C4-2B (cell line): ENCODE measurements at regions not wholly inside any gene's neighbourhood (a gene's known extent, or its start where the extent isn't known, plus 50 kb on each side); places are given as distances from the start of the nearest gene placed in this dataset.
"Not testable (repeated sequence)": the region's sequence is repeated elsewhere in the genome, so short reads cannot be mapped to it uniquely, and the experiment has no call there.

Experiments
- H3K27ac ChIP-seq: fragments of 450-650 bp; 2 replicates; pipeline ENCODE4 v1.5.1; 2017
- CTCF ChIP-seq: fragments of 450-650 bp; conservative IDR thresholded peaks from 2 replicates; pipeline ENCODE4 v1.5.1; 2017; ENCODE audit warnings: mild to moderate bottlenecking
- ZFX ChIP-seq: fragments of 450-650 bp; IDR thresholded peaks from 2 replicates; pipeline ENCODE4 v1.6.1; 2017

- no peak overlapping the region for H3K27ac ChIP-seq
These were observed 97.4 kb upstream of the IGLL5 start for GRCh38 chr22:22789922-22790845.

GRCh38 chr22:22791438-22792181 lies 96.0 kb upstream of the IGLL5 start:
- TF ChIP-seq CTCF (no peak), ZFX (no peak)
- no peak overlapping the region for H3K27ac ChIP-seq

More at GRCh38 chr22:22789922-22790845, 97.4 kb upstream of the IGLL5 start:
- TF ChIP-seq CTCF (no peak), ZFX (no peak)

- H3K27ac ChIP-seq, result not testable (repeated sequence)
These were observed 95.3 kb upstream of the IGLL5 start for GRCh38 chr22:22792205-22792786.

- H3K27ac ChIP-seq, result not testable (repeated sequence)
These were observed 92.0 kb upstream of the IGLL5 start for GRCh38 chr22:22795639-22796038.

GRCh38 chr22:22796724-22797123 lies 90.9 kb upstream of the IGLL5 start:
- H3K27ac ChIP-seq, result no peak overlapping the region
- TF ChIP-seq ZFX, result no peak
- TF ChIP-seq CTCF, result no peak

- no peak overlapping the region for H3K27ac ChIP-seq
- TF ChIP-seq CTCF, result no peak
- TF ChIP-seq ZFX, result no peak
These were observed 89.4 kb upstream of the IGLL5 start for GRCh38 chr22:22798232-22798616.

GRCh38 chr22:22798716-22799115 lies 88.9 kb upstream of the IGLL5 start:
- TF ChIP-seq CTCF (no peak), ZFX (no peak)

GRCh38 chr22:22799561-22799960 lies 88.1 kb upstream of the IGLL5 start:
- no peak overlapping the region for H3K27ac ChIP-seq
- no peak for TF ChIP-seq ZFX
- no peak for TF ChIP-seq CTCF

More at GRCh38 chr22:22798716-22799115, 88.9 kb upstream of the IGLL5 start:
- no peak overlapping the region for H3K27ac ChIP-seq
